HG03575 (cell line): ENCODE measurements at regions not wholly inside any gene's neighbourhood (a gene's known extent, or its start where the extent isn't known, plus 50 kb on each side); places are given as distances from the start of the nearest gene placed in this dataset.

Experiments
- ATAC-seq: cut with Tn5 transposase; IDR thresholded peaks from one replicate; pipeline ENCODE4 v1.9.1; 2021; ENCODE audit not compliant: unreplicated experiment, insufficient number of reproducible peaks, low FRiP score; ENCODE audit errors: extremely low read depth

- ATAC-seq, result no peak
Measured at GRCh38 chr6:85396159-85396808, 53.6 kb upstream of the NT5E start.

- ATAC-seq, result no peak
Measured at GRCh38 chr6:85395746-85396145, 54.1 kb upstream of the NT5E start.

GRCh38 chr6:85394853-85395538, 54.9 kb upstream of the NT5E start:
- ATAC-seq, result no peak

GRCh38 chr6:85394199-85394598, 55.7 kb upstream of the NT5E start:
- ATAC-seq, result no peak

- ATAC-seq, result no peak
Measured at GRCh38 chr6:85392379-85392778, 57.5 kb upstream of the NT5E start.

- ATAC-seq, result no peak
Measured at GRCh38 chr6:85390775-85391174, 59.1 kb upstream of the NT5E start.

- ATAC-seq, result no peak
Measured at GRCh38 chr6:85390105-85390728, 59.7 kb upstream of the NT5E start.

GRCh38 chr6:85389151-85389797, 60.6 kb upstream of the NT5E start:
- no peak for ATAC-seq

- no peak for ATAC-seq
Measured at GRCh38 chr6:85388531-85388930, 61.4 kb upstream of the NT5E start.

- no peak for ATAC-seq
Measured at GRCh38 chr6:85385636-85386315, 64.1 kb upstream of the NT5E start.

GRCh38 chr6:85383042-85383441, 66.8 kb upstream of the NT5E start:
- no peak for ATAC-seq

GRCh38 chr6:85382541-85382940, 67.3 kb upstream of the NT5E start:
- no peak for ATAC-seq

- no peak for ATAC-seq
Measured at GRCh38 chr6:85372915-85373270, 77.0 kb upstream of the NT5E start.

- ATAC-seq, result no peak
Measured at GRCh38 chr6:85372188-85372914, 77.5 kb upstream of the NT5E start.

- no peak for ATAC-seq
Measured at GRCh38 chr6:85368631-85369030, 81.3 kb upstream of the NT5E start.

- no peak for ATAC-seq
Measured at GRCh38 chr6:85364344-85364743, 85.5 kb upstream of the NT5E start.

- no peak for ATAC-seq
Measured at GRCh38 chr6:85363870-85364269, 86.0 kb upstream of the NT5E start.

GRCh38 chr6:85362652-85363310, 87.1 kb upstream of the NT5E start:
- no peak for ATAC-seq
